ENCODE measurements at regions not wholly inside any gene's neighbourhood (a gene's known extent, or its start where the extent isn't known, plus 50 kb on each side); places are given as distances from the start of the nearest gene placed in this dataset.

GRCh38 chrX:46301903-46302302 is 243.3 kb downstream of the ZNF674 start:
- no peaks in the 10 kb centered on the region for H3K36me3 ChIP-seq (ENCODE audit: insufficient read depth, low read length)
- H3K4me1 ChIP-seq (ENCODE audit: insufficient read depth, low read length) = no peaks in the 10 kb centered on the region
- no peak overlapping the region for H3K4me3 ChIP-seq (ENCODE audit: low read length)
- H3K27ac ChIP-seq (ENCODE audit: low read depth, low read length) = no peak overlapping the region
- no peak overlapping the region for H3K9ac ChIP-seq (ENCODE audit: low read depth, low read length)
- no peaks in the 10 kb centered on the region for H3K27me3 ChIP-seq (ENCODE audit: insufficient read depth, low read length)
- no CpG with 5 or more reads among the region's 2 CpGs for WGBS
- peaks cover 15% of the 10 kb centered on the region for H3K9me3 ChIP-seq (ENCODE audit: insufficient read depth, low read depth, low read length)

- H3K4me3 ChIP-seq (ENCODE audit: low read length) = no peak overlapping the region
- no peaks in the 10 kb centered on the region for H3K9me3 ChIP-seq (ENCODE audit: insufficient read depth, low read depth, low read length)
- no peak overlapping the region for H3K27ac ChIP-seq (ENCODE audit: low read depth, low read length)
- H3K9ac ChIP-seq (ENCODE audit: low read depth, low read length) = no peak overlapping the region
- H3K36me3 ChIP-seq (ENCODE audit: insufficient read depth, low read length) = no peaks in the 10 kb centered on the region
- H3K27me3 ChIP-seq (ENCODE audit: insufficient read depth, low read length) = no peaks in the 10 kb centered on the region
- WGBS = 96% methylated on average over 1 of the region's 2 CpGs
- no peaks in the 10 kb centered on the region for H3K4me1 ChIP-seq (ENCODE audit: insufficient read depth, low read length)
Measured at GRCh38 chrX:46298821-46299220, 246.4 kb downstream of the ZNF674 start.

- no peak overlapping the region for H3K27ac ChIP-seq (ENCODE audit: low read depth, low read length)
- H3K9ac ChIP-seq (ENCODE audit: low read depth, low read length) = no peak overlapping the region
- H3K4me3 ChIP-seq (ENCODE audit: low read length) = no peak overlapping the region
- no peaks in the 10 kb centered on the region for H3K27me3 ChIP-seq (ENCODE audit: insufficient read depth, low read length)
- no peaks in the 10 kb centered on the region for H3K9me3 ChIP-seq (ENCODE audit: insufficient read depth, low read depth, low read length)
- no peaks in the 10 kb centered on the region for H3K4me1 ChIP-seq (ENCODE audit: insufficient read depth, low read length)
- H3K36me3 ChIP-seq (ENCODE audit: insufficient read depth, low read length) = no peaks in the 10 kb centered on the region
Measured at GRCh38 chrX:46295963-46296362, 249.3 kb downstream of the ZNF674 start.

GRCh38 chrX:46294234-46294633 is 251.0 kb downstream of the ZNF674 start:
- Histone ChIP-seq H3K9me3 (ENCODE audit: insufficient read depth, low read depth, low read length) (no peaks in the 10 kb centered on the region), H3K9ac (ENCODE audit: low read depth, low read length) (no peak overlapping the region), H3K4me1 (ENCODE audit: insufficient read depth, low read length) (no peaks in the 10 kb centered on the region), H3K36me3 (ENCODE audit: insufficient read depth, low read length) (no peaks in the 10 kb centered on the region), H3K27ac (ENCODE audit: low read depth, low read length) (no peak overlapping the region), H3K4me3 (ENCODE audit: low read length) (no peak overlapping the region), H3K27me3 (ENCODE audit: insufficient read depth, low read length) (no peaks in the 10 kb centered on the region)

GRCh38 chrX:46279925-46280313 is 265.3 kb downstream of the ZNF674 start:
- Histone ChIP-seq H3K27me3 (ENCODE audit: insufficient read depth, low read length) (no peaks in the 10 kb centered on the region), H3K9me3 (ENCODE audit: insufficient read depth, low read depth, low read length) (no peaks in the 10 kb centered on the region), H3K4me3 (ENCODE audit: low read length) (no peak overlapping the region), H3K9ac (ENCODE audit: low read depth, low read length) (no peak overlapping the region), H3K27ac (ENCODE audit: low read depth, low read length) (no peak overlapping the region), H3K36me3 (ENCODE audit: insufficient read depth, low read length) (no peaks in the 10 kb centered on the region), H3K4me1 (ENCODE audit: insufficient read depth, low read length) (peaks cover 8% of the 10 kb centered on the region)
- 100% methylated on average over 1 of the region's 3 CpGs for WGBS

- peak overlapping the region; percentile 57; the same call in 1 of the 2 replicates for H3K27ac ChIP-seq (ENCODE audit: low read depth, low read length)
Measured at GRCh38 chrX:46279214-46279924, 265.9 kb downstream of the ZNF674 start.

GRCh38 chrX:46278572-46278971 is 266.6 kb downstream of the ZNF674 start:
- Histone ChIP-seq H3K4me3 (ENCODE audit: low read length) (no peak overlapping the region), H3K9ac (ENCODE audit: low read depth, low read length) (no peak overlapping the region), H3K27me3 (ENCODE audit: insufficient read depth, low read length) (no peaks in the 10 kb centered on the region), H3K9me3 (ENCODE audit: insufficient read depth, low read depth, low read length) (no peaks in the 10 kb centered on the region), H3K36me3 (ENCODE audit: insufficient read depth, low read length) (no peaks in the 10 kb centered on the region), H3K4me1 (ENCODE audit: insufficient read depth, low read length) (peaks cover 8% of the 10 kb centered on the region), H3K27ac (ENCODE audit: low read depth, low read length) (no peak overlapping the region)
- WGBS = 100% methylated on average over 1 of the region's 2 CpGs

More at GRCh38 chrX:46279214-46279924, 265.9 kb downstream of the ZNF674 start:
- H3K4me3 ChIP-seq (ENCODE audit: low read length) = no peak overlapping the region
- peaks cover 8% of the 10 kb centered on the region for H3K4me1 ChIP-seq (ENCODE audit: insufficient read depth, low read length)
- no peak overlapping the region for H3K9ac ChIP-seq (ENCODE audit: low read depth, low read length)
- no peaks in the 10 kb centered on the region for H3K9me3 ChIP-seq (ENCODE audit: insufficient read depth, low read depth, low read length)
- no peaks in the 10 kb centered on the region for H3K27me3 ChIP-seq (ENCODE audit: insufficient read depth, low read length)
- H3K36me3 ChIP-seq (ENCODE audit: insufficient read depth, low read length) = no peaks in the 10 kb centered on the region
- WGBS = 31% methylated on average over 4 of the region's 4 CpGs

GRCh38 chrX:46268412-46268811 is 276.8 kb downstream of the ZNF674 start:
- H3K4me1 ChIP-seq (ENCODE audit: insufficient read depth, low read length) = no peaks in the 10 kb centered on the region
- H3K36me3 ChIP-seq (ENCODE audit: insufficient read depth, low read length) = no peaks in the 10 kb centered on the region
- H3K9ac ChIP-seq (ENCODE audit: low read depth, low read length) = no peak overlapping the region
- WGBS = 89% methylated on average over 1 of the region's 1 CpG
- H3K27ac ChIP-seq (ENCODE audit: low read depth, low read length) = no peak overlapping the region
- H3K27me3 ChIP-seq (ENCODE audit: insufficient read depth, low read length) = no peaks in the 10 kb centered on the region
- H3K4me3 ChIP-seq (ENCODE audit: low read length) = no peak overlapping the region
- no peaks in the 10 kb centered on the region for H3K9me3 ChIP-seq (ENCODE audit: insufficient read depth, low read depth, low read length)

GRCh38 chrX:46263494-46263893 is 281.7 kb downstream of the ZNF674 start:
- H3K27ac ChIP-seq (ENCODE audit: low read depth, low read length) = no peak overlapping the region
- WGBS = 100% methylated on average over 2 of the region's 3 CpGs

GRCh38 chrX:46262304-46262703 is 282.9 kb downstream of the ZNF674 start:
- Histone ChIP-seq H3K9me3 (ENCODE audit: insufficient read depth, low read depth, low read length) (no peaks in the 10 kb centered on the region), H3K27ac (ENCODE audit: low read depth, low read length) (no peak overlapping the region), H3K36me3 (ENCODE audit: insufficient read depth, low read length) (no peaks in the 10 kb centered on the region), H3K9ac (ENCODE audit: low read depth, low read length) (no peak overlapping the region), H3K4me1 (ENCODE audit: insufficient read depth, low read length) (peaks cover 10% of the 10 kb centered on the region), H3K27me3 (ENCODE audit: insufficient read depth, low read length) (no peaks in the 10 kb centered on the region), H3K4me3 (ENCODE audit: low read length) (no peak overlapping the region)
- 95% methylated on average over 3 of the region's 3 CpGs for WGBS

More at GRCh38 chrX:46263494-46263893, 281.7 kb downstream of the ZNF674 start:
- Histone ChIP-seq H3K4me3 (ENCODE audit: low read length) (no peak overlapping the region), H3K36me3 (ENCODE audit: insufficient read depth, low read length) (no peaks in the 10 kb centered on the region), H3K9me3 (ENCODE audit: insufficient read depth, low read depth, low read length) (no peaks in the 10 kb centered on the region), H3K27me3 (ENCODE audit: insufficient read depth, low read length) (no peaks in the 10 kb centered on the region), H3K9ac (ENCODE audit: low read depth, low read length) (no peak overlapping the region), H3K4me1 (ENCODE audit: insufficient read depth, low read length) (peaks cover 10% of the 10 kb centered on the region)

GRCh38 chrX:46260499-46260898 is 284.7 kb downstream of the ZNF674 start:
- Histone ChIP-seq H3K4me1 (ENCODE audit: insufficient read depth, low read length) (peaks cover 10% of the 10 kb centered on the region), H3K9ac (ENCODE audit: low read depth, low read length) (no peak overlapping the region), H3K36me3 (ENCODE audit: insufficient read depth, low read length) (no peaks in the 10 kb centered on the region), H3K27ac (ENCODE audit: low read depth, low read length) (no peak overlapping the region), H3K4me3 (ENCODE audit: low read length) (no peak overlapping the region), H3K27me3 (ENCODE audit: insufficient read depth, low read length) (no peaks in the 10 kb centered on the region), H3K9me3 (ENCODE audit: insufficient read depth, low read depth, low read length) (no peaks in the 10 kb centered on the region)
- WGBS = 86% methylated on average over 1 of the region's 1 CpG

- Histone ChIP-seq H3K4me1 (ENCODE audit: insufficient read depth, low read length) (peaks cover 13% of the 10 kb centered on the region), H3K36me3 (ENCODE audit: insufficient read depth, low read length) (no peaks in the 10 kb centered on the region), H3K4me3 (ENCODE audit: low read length) (no peak overlapping the region), H3K9me3 (ENCODE audit: insufficient read depth, low read depth, low read length) (no peaks in the 10 kb centered on the region), H3K27ac (ENCODE audit: low read depth, low read length) (no peak overlapping the region), H3K27me3 (ENCODE audit: insufficient read depth, low read length) (no peaks in the 10 kb centered on the region; the same call in 1 of the 2 replicates), H3K9ac (ENCODE audit: low read depth, low read length) (no peak overlapping the region)
- 87% methylated on average over 1 of the region's 1 CpG for WGBS
Measured at GRCh38 chrX:46258356-46258755, 286.9 kb downstream of the ZNF674 start.

Data from HUES64 (cell line).